Cardiac muscle cell (in vitro differentiated cells and primary cell): ENCODE measurements at regions not wholly inside any gene's neighbourhood (a gene's known extent, or its start where the extent isn't known, plus 50 kb on each side); places are given as distances from the start of the nearest gene placed in this dataset.
A peak's percentile ranks its signal among the peaks of the same experiment; 100 is the strongest.
"Not testable (repeated sequence)": the region's sequence is repeated elsewhere in the genome, so short reads cannot be mapped to it uniquely, and the experiment has no call there.

Experiments
- DNase-seq, 2 donors: peaks; one replicate each; pipeline versions ENCODE4 v3.0.0 to v3.0.0-alpha.2; 2010 to 2017; ENCODE audit warnings: low read depth in 1 of 2, low spot score in 1 of 2
- H3K27ac ChIP-seq: fragments of 200-600 bp; sonication (generic); 2 replicates; pipeline ENCODE4 v1.5.1; 2016
- H3K27me3 ChIP-seq: fragments of 200-600 bp; sonication (generic); 2 replicates; pipeline ENCODE4 v1.6.0; 2016; ENCODE audit warnings: control low read depth
- H3K36me3 ChIP-seq: fragments of 200-600 bp; sonication (generic); 2 replicates; pipeline ENCODE4 v1.5.1; 2016; ENCODE audit warnings: control low read depth
- H3K4me1 ChIP-seq: fragments of 200-600 bp; sonication (generic); 2 replicates; pipeline ENCODE4 v1.8.1; 2017; ENCODE audit warnings: low read depth, mild to moderate bottlenecking, mixed run types
- H3K4me3 ChIP-seq: fragments of 200-600 bp; sonication (generic); 2 replicates; pipeline ENCODE4 v1.5.1; 2016; ENCODE audit warnings: mild to moderate bottlenecking
- H3K9me3 ChIP-seq: fragments of 200-600 bp; sonication (generic); 2 replicates; pipeline ENCODE4 v1.5.1; 2017; ENCODE audit warnings: low read depth, mild to moderate bottlenecking, control low read depth
- CTCF ChIP-seq: IDR thresholded peaks from 2 replicates; pipeline ENCODE4 v1.5.1; 2012; ENCODE audit warnings: low read depth, mild to moderate bottlenecking, low read length

GRCh38 chr13:82477436-82477835 is 1404.8 kb downstream of the SLITRK1 start:
- Histone ChIP-seq H3K27me3 (no peaks in the 10 kb centered on the region), H3K4me3 (no peak overlapping the region), H3K9me3 (no peaks in the 10 kb centered on the region), H3K4me1 (peaks cover 12% of the 10 kb centered on the region), H3K36me3 (no peaks in the 10 kb centered on the region), H3K27ac (peak overlapping the region; percentile 64)
- DNase-seq, result peak in 1 of 2 donors; percentile 0
- TF ChIP-seq CTCF, result no peak

- DNase-seq, result no peak
- TF ChIP-seq CTCF, result no peak
- H3K27me3 ChIP-seq, result no peaks in the 10 kb centered on the region
- H3K9me3 ChIP-seq, result no peaks in the 10 kb centered on the region
- H3K27ac ChIP-seq, result no peak overlapping the region
- H3K4me3 ChIP-seq, result no peak overlapping the region
- H3K36me3 ChIP-seq, result no peaks in the 10 kb centered on the region
- no peaks in the 10 kb centered on the region for H3K4me1 ChIP-seq
Measured at GRCh38 chr13:82467626-82468025, 1414.6 kb downstream of the SLITRK1 start.

- not testable (repeated sequence) for H3K4me1 ChIP-seq, H3K27me3 ChIP-seq, DNase-seq, H3K4me3 ChIP-seq, H3K36me3 ChIP-seq, H3K9me3 ChIP-seq, H3K27ac ChIP-seq
Measured at GRCh38 chr13:82459575-82459974, 1422.7 kb downstream of the SLITRK1 start.

- H3K36me3 ChIP-seq, result no peaks in the 10 kb centered on the region
- no peak overlapping the region for H3K4me3 ChIP-seq
- no peaks in the 10 kb centered on the region for H3K27me3 ChIP-seq
- no peaks in the 10 kb centered on the region for H3K4me1 ChIP-seq
- DNase-seq, result no peak
- TF ChIP-seq CTCF, result no peak
- no peak overlapping the region for H3K27ac ChIP-seq
- H3K9me3 ChIP-seq, result no peaks in the 10 kb centered on the region
Measured at GRCh38 chr13:82458169-82458568, 1424.1 kb downstream of the SLITRK1 start.

GRCh38 chr13:82457548-82457947 is 1424.7 kb downstream of the SLITRK1 start:
- H3K4me1 ChIP-seq, H3K9me3 ChIP-seq, H3K27me3 ChIP-seq, H3K27ac ChIP-seq, H3K4me3 ChIP-seq, H3K36me3 ChIP-seq, DNase-seq: not testable (repeated sequence)

- TF ChIP-seq CTCF, result no peak
- no peak overlapping the region for H3K27ac ChIP-seq
- no peak for DNase-seq
- H3K4me3 ChIP-seq, result no peak overlapping the region
- no peaks in the 10 kb centered on the region for H3K27me3 ChIP-seq
- H3K9me3 ChIP-seq, result no peaks in the 10 kb centered on the region
- H3K4me1 ChIP-seq, result no peaks in the 10 kb centered on the region
- H3K36me3 ChIP-seq, result no peaks in the 10 kb centered on the region
Measured at GRCh38 chr13:82447416-82448077, 1434.7 kb downstream of the SLITRK1 start.
